Activated CD4-positive, alpha-beta memory T cell treated with anti-CD3 and anti-CD28 coated beads for 36 hours (primary cell): ENCODE measurements at regions not wholly inside any gene's neighbourhood (a gene's known extent, or its start where the extent isn't known, plus 50 kb on each side); places are given as distances from the start of the nearest gene placed in this dataset.

ENCODE experiments used
- CTCF ChIA-PET: fragments of 350-600 bp; sonication (Branson Sonifier 250); formaldehyde crosslinking; loops from one replicate; lab custom pipeline; 2021; ENCODE audit warnings: antibody characterized with exemption, inconsistent platforms; lab: Charles Lee
- POLR2A ChIA-PET: fragments of 350-600 bp; sonication (Branson Sonifier 250); formaldehyde crosslinking; loops from one replicate; lab custom pipeline; 2021; ENCODE audit warnings: antibody characterized with exemption; lab: Charles Lee
- DNase-seq: peaks from one replicate; pipeline ENCODE4 v3.0.0-alpha.2; 2020
- H3K27ac Mint-ChIP-seq: one replicate; pipeline ENCODE4 v1.8.0; 2021; ENCODE audit warnings: mixed read lengths
- H3K27me3 Mint-ChIP-seq: one replicate; pipeline ENCODE4 v1.8.0; 2021; ENCODE audit warnings: mixed read lengths
- H3K36me3 Mint-ChIP-seq: one replicate; pipeline ENCODE4 v1.8.0; 2021; ENCODE audit warnings: mixed read lengths
- H3K4me1 Mint-ChIP-seq: one replicate; pipeline ENCODE4 v1.8.0; 2021; ENCODE audit warnings: low read depth, mixed read lengths
- H3K4me3 Mint-ChIP-seq: one replicate; pipeline ENCODE4 v1.8.0; 2021; ENCODE audit warnings: mild to moderate bottlenecking, mixed read lengths
- H3K9me3 Mint-ChIP-seq: one replicate; pipeline ENCODE4 v1.8.0; 2021; ENCODE audit warnings: mixed read lengths
- intact Hi-C: fragments of 100-400 bp; cut with micrococcal nuclease; formaldehyde crosslinking; loops from one replicate; pipeline ENCODE4 v1.15.1; 2023

GRCh38 chr9:86854898-86855523 lies 92.3 kb downstream of the GAS1 start:
- ChIA-PET POLR2A (no interaction called here), CTCF (no interaction called here)

GRCh38 chr9:86846656-86847055 lies 100.7 kb downstream of the GAS1 start:
- H3K4me3 Mint-ChIP-seq = no peak overlapping the region
- H3K4me1 Mint-ChIP-seq = no peaks in the 10 kb centered on the region
- intact Hi-C loops = no loop called here
- peaks cover 1% of the 10 kb centered on the region for H3K27me3 Mint-ChIP-seq
- H3K27ac Mint-ChIP-seq = no peak overlapping the region
- POLR2A ChIA-PET = no interaction called here
- no peaks in the 10 kb centered on the region for H3K9me3 Mint-ChIP-seq
- no peak for DNase-seq
- CTCF ChIA-PET = no interaction called here
- H3K36me3 Mint-ChIP-seq = no peaks in the 10 kb centered on the region

More at GRCh38 chr9:86854898-86855523, 92.3 kb downstream of the GAS1 start:
- H3K27ac Mint-ChIP-seq = no peak overlapping the region
- H3K4me1 Mint-ChIP-seq = no peaks in the 10 kb centered on the region
- H3K27me3 Mint-ChIP-seq = peaks cover 18% of the 10 kb centered on the region
- H3K36me3 Mint-ChIP-seq = no peaks in the 10 kb centered on the region
- intact Hi-C loops = no loop called here
- H3K4me3 Mint-ChIP-seq = no peak overlapping the region
- no peak for DNase-seq
- no peaks in the 10 kb centered on the region for H3K9me3 Mint-ChIP-seq

- H3K4me1 Mint-ChIP-seq = no peaks in the 10 kb centered on the region
- ChIA-PET CTCF (interaction anchor here (0.8 kb wide), 1 partner anchor 222 kb away, joined by 3 read pairs; no protein-coding TSS in a partner anchor), POLR2A (no interaction called here)
- no peak for DNase-seq
- H3K4me3 Mint-ChIP-seq = no peak overlapping the region
- intact Hi-C loops = no loop called here
- H3K36me3 Mint-ChIP-seq = no peaks in the 10 kb centered on the region
- no peak overlapping the region for H3K27ac Mint-ChIP-seq
- H3K27me3 Mint-ChIP-seq = no peaks in the 10 kb centered on the region
- H3K9me3 Mint-ChIP-seq = no peaks in the 10 kb centered on the region
Measured at GRCh38 chr9:86843206-86843605, 104.1 kb downstream of the GAS1 start.

GRCh38 chr9:86842573-86842972 lies 104.7 kb downstream of the GAS1 start:
- Mint-ChIP-seq H3K36me3 (no peaks in the 10 kb centered on the region), H3K4me3 (no peak overlapping the region), H3K4me1 (no peaks in the 10 kb centered on the region), H3K27me3 (no peaks in the 10 kb centered on the region), H3K27ac (no peak overlapping the region), H3K9me3 (no peaks in the 10 kb centered on the region)
- DNase-seq = no peak
- intact Hi-C loops = no loop called here
- CTCF ChIA-PET = no interaction called here
- POLR2A ChIA-PET = no interaction called here

- no peak overlapping the region for H3K27ac Mint-ChIP-seq
- CTCF ChIA-PET = no interaction called here
- no peaks in the 10 kb centered on the region for H3K9me3 Mint-ChIP-seq
Measured at GRCh38 chr9:86839522-86839921, 107.8 kb downstream of the GAS1 start.

GRCh38 chr9:86838519-86839497 lies 108.5 kb downstream of the GAS1 start:
- Mint-ChIP-seq H3K27me3 (peaks cover 5% of the 10 kb centered on the region), H3K36me3 (no peaks in the 10 kb centered on the region), H3K9me3 (no peaks in the 10 kb centered on the region), H3K4me1 (no peaks in the 10 kb centered on the region), H3K4me3 (no peak overlapping the region), H3K27ac (no peak overlapping the region)
- CTCF ChIA-PET = no interaction called here
- POLR2A ChIA-PET = no interaction called here
- no peak for DNase-seq
- intact Hi-C loops = no loop called here

More at GRCh38 chr9:86839522-86839921, 107.8 kb downstream of the GAS1 start:
- Mint-ChIP-seq H3K4me1 (no peaks in the 10 kb centered on the region), H3K4me3 (no peak overlapping the region), H3K27me3 (peaks cover 5% of the 10 kb centered on the region), H3K36me3 (no peaks in the 10 kb centered on the region)
- POLR2A ChIA-PET = no interaction called here
- no peak for DNase-seq
- intact Hi-C loops = no loop called here

GRCh38 chr9:86837345-86837744 lies 110.0 kb downstream of the GAS1 start:
- no peak for DNase-seq

GRCh38 chr9:86836797-86837196 lies 110.5 kb downstream of the GAS1 start:
- Mint-ChIP-seq H3K27me3 (peaks cover 5% of the 10 kb centered on the region), H3K27ac (no peak overlapping the region), H3K36me3 (no peaks in the 10 kb centered on the region), H3K4me3 (no peak overlapping the region), H3K4me1 (no peaks in the 10 kb centered on the region), H3K9me3 (no peaks in the 10 kb centered on the region)
- DNase-seq = no peak
- POLR2A ChIA-PET = no interaction called here
- CTCF ChIA-PET = no interaction called here
- intact Hi-C loops = no loop called here

More at GRCh38 chr9:86837345-86837744, 110.0 kb downstream of the GAS1 start:
- Mint-ChIP-seq H3K4me3 (no peak overlapping the region), H3K4me1 (no peaks in the 10 kb centered on the region), H3K36me3 (no peaks in the 10 kb centered on the region), H3K9me3 (no peaks in the 10 kb centered on the region), H3K27me3 (peaks cover 5% of the 10 kb centered on the region), H3K27ac (no peak overlapping the region)
- intact Hi-C loops = no loop called here
- ChIA-PET CTCF (no interaction called here), POLR2A (no interaction called here)

GRCh38 chr9:86836266-86836665 lies 111.0 kb downstream of the GAS1 start:
- intact Hi-C loops = no loop called here
- Mint-ChIP-seq H3K27me3 (peaks cover 5% of the 10 kb centered on the region), H3K4me3 (no peak overlapping the region), H3K4me1 (no peaks in the 10 kb centered on the region), H3K36me3 (no peaks in the 10 kb centered on the region), H3K27ac (no peak overlapping the region), H3K9me3 (no peaks in the 10 kb centered on the region)
- CTCF ChIA-PET = no interaction called here
- DNase-seq = no peak
- POLR2A ChIA-PET = no interaction called here

- CTCF ChIA-PET = no interaction called here
- POLR2A ChIA-PET = no interaction called here
- intact Hi-C loops = no loop called here
- DNase-seq = no peak
- Mint-ChIP-seq H3K27ac (no peak overlapping the region), H3K27me3 (peaks cover 3% of the 10 kb centered on the region), H3K36me3 (no peaks in the 10 kb centered on the region), H3K9me3 (no peaks in the 10 kb centered on the region), H3K4me1 (no peaks in the 10 kb centered on the region), H3K4me3 (no peak overlapping the region)
Measured at GRCh38 chr9:86830356-86830755, 117.0 kb downstream of the GAS1 start.

GRCh38 chr9:86829496-86830046 lies 117.7 kb downstream of the GAS1 start:
- Mint-ChIP-seq H3K27ac (no peak overlapping the region), H3K4me1 (no peaks in the 10 kb centered on the region), H3K4me3 (no peak overlapping the region), H3K9me3 (no peaks in the 10 kb centered on the region), H3K36me3 (no peaks in the 10 kb centered on the region), H3K27me3 (peaks cover 3% of the 10 kb centered on the region)
- ChIA-PET CTCF (no interaction called here), POLR2A (no interaction called here)
- DNase-seq = no peak
- intact Hi-C loops = no loop called here

- Mint-ChIP-seq H3K27ac (no peak overlapping the region), H3K4me3 (no peak overlapping the region), H3K4me1 (no peaks in the 10 kb centered on the region), H3K36me3 (no peaks in the 10 kb centered on the region), H3K9me3 (no peaks in the 10 kb centered on the region), H3K27me3 (peaks cover 3% of the 10 kb centered on the region)
- CTCF ChIA-PET = no interaction called here
- no peak for DNase-seq
- intact Hi-C loops = no loop called here
- POLR2A ChIA-PET = no interaction called here
Measured at GRCh38 chr9:86828631-86829030, 118.7 kb downstream of the GAS1 start.
